ENCODE measurements at regions not wholly inside any gene's neighbourhood (a gene's known extent, or its start where the extent isn't known, plus 50 kb on each side); places are given as distances from the start of the nearest gene placed in this dataset.

DNA sequence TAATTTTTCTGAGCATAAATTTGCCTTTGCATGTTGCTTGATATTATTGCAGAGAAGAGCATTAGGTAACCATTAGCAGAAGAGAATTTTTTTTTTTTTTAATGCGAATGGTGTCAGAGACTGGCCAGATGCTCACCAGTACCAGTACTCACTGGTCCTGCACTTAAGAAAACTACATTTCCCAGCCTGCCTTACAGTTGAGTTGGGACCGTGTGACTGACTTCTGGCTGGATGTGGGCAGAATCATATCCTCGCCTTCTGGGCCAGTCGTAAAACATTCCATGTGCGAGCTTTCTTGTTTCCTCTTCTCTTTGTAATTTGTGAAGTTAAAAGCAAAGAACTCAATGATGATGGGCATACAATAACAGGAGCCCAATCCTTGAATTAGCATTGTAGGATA lies 132.4 kb downstream of the LRRC30 start:
- TF ChIP-seq, protein P1, sequence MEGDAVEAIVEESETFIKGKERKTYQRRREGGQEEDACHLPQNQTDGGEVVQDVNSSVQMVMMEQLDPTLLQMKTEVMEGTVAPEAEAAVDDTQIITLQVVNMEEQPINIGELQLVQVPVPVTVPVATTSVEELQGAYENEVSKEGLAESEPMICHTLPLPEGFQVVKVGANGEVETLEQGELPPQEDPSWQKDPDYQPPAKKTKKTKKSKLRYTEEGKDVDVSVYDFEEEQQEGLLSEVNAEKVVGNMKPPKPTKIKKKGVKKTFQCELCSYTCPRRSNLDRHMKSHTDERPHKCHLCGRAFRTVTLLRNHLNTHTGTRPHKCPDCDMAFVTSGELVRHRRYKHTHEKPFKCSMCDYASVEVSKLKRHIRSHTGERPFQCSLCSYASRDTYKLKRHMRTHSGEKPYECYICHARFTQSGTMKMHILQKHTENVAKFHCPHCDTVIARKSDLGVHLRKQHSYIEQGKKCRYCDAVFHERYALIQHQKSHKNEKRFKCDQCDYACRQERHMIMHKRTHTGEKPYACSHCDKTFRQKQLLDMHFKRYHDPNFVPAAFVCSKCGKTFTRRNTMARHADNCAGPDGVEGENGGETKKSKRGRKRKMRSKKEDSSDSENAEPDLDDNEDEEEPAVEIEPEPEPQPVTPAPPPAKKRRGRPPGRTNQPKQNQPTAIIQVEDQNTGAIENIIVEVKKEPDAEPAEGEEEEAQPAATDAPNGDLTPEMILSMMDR (conservative IDR thresholded peaks at IDR 0.05): no peak
- TF ChIP-seq EZH2 (IDR thresholded peaks at IDR 0.05; ENCODE audit: low read depth): no peak

Measured in PC-9 (cell line).